ENCODE measurements at regions not wholly inside any gene's neighbourhood (a gene's known extent, or its start where the extent isn't known, plus 50 kb on each side); places are given as distances from the start of the nearest gene placed in this dataset.

DNA sequence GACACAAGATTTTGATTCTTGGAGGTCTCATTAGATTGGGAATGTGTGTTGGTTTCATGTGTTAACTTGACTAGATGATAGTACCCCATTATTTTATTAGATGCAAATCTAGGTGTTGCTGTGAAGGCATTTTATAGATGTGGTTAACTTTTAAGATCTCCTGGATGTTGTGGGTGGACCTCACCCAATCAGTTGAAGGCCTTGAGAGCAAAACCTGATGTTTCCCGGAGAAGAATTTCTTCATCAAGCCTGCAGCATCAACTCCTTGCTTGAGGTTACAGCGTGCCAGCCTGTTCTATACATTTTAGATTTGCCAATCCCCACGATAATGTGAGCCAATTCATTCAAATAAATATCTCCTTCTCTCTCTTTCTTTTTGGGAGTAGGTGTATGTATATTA is 66.8 kb upstream of the EXOC2 start:
- TF ChIP-seq, protein P1, sequence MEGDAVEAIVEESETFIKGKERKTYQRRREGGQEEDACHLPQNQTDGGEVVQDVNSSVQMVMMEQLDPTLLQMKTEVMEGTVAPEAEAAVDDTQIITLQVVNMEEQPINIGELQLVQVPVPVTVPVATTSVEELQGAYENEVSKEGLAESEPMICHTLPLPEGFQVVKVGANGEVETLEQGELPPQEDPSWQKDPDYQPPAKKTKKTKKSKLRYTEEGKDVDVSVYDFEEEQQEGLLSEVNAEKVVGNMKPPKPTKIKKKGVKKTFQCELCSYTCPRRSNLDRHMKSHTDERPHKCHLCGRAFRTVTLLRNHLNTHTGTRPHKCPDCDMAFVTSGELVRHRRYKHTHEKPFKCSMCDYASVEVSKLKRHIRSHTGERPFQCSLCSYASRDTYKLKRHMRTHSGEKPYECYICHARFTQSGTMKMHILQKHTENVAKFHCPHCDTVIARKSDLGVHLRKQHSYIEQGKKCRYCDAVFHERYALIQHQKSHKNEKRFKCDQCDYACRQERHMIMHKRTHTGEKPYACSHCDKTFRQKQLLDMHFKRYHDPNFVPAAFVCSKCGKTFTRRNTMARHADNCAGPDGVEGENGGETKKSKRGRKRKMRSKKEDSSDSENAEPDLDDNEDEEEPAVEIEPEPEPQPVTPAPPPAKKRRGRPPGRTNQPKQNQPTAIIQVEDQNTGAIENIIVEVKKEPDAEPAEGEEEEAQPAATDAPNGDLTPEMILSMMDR (IDR thresholded peaks at IDR 0.05) = no peak
- TF ChIP-seq POLR2A (IDR thresholded peaks at IDR 0.05) = no peak

Measured in esophagus squamous epithelium (tissue), 4 donors.